ENCODE measurements at regions not wholly inside any gene's neighbourhood (a gene's known extent, or its start where the extent isn't known, plus 50 kb on each side); places are given as distances from the start of the nearest gene placed in this dataset.
"Not testable (repeated sequence)": the region's sequence is repeated elsewhere in the genome, so short reads cannot be mapped to it uniquely, and the experiment has no call there.

DNA sequence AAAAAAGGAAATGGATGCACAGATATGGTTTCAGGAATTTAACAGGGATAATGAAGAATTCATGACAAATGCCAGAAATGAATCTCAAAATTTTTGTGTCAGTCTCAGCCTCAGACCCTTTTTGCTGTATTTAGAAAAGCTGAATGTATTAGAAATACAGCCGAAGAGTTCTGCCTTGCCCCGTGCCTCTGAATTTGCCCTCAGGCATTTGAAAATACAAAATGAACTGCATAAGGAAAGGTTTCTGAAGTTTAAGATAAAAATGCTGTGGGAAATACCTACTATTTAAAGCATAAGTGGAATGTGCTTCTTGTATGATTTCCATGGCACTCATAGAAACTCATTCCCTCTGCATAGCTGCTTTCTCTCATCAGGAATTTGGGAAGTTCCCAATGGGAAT is 1580.6 kb downstream of the DPP10 start:
- Histone ChIP-seq H3K4me2 (ENCODE audit: insufficient read depth, low read length) (no peak overlapping the region), H3K79me2 (ENCODE audit: insufficient read depth, low read length) (no peaks in the 10 kb centered on the region), H3K36me3 (ENCODE audit: insufficient read depth, low read length) (no peaks in the 10 kb centered on the region), H3K4me1 (ENCODE audit: insufficient read depth, low read length) (no peaks in the 10 kb centered on the region), H3K27ac (ENCODE audit: low read length) (no peak overlapping the region), H3K4me3 (ENCODE audit: low read depth in 1 of 2, low read length in 2 of 2) (no peak overlapping the region), H4K20me1 (ENCODE audit: insufficient read depth, low read length) (no peaks in the 10 kb centered on the region), H3K9me3 (ENCODE audit: insufficient read depth, low read length, severe bottlenecking) (no peaks in the 10 kb centered on the region), H2AFZ (ENCODE audit: low read depth, low read length) (no peak overlapping the region), H3K9ac (ENCODE audit: low read depth, low read length) (no peak overlapping the region), H3K27me3 (ENCODE audit: insufficient read depth, low read length, poor library complexity) (no peaks in the 10 kb centered on the region)
- DNase-seq, result no peak
- no peak for ATAC-seq (ENCODE audit: insufficient read depth, low read depth)
- TF ChIP-seq, protein P1, sequence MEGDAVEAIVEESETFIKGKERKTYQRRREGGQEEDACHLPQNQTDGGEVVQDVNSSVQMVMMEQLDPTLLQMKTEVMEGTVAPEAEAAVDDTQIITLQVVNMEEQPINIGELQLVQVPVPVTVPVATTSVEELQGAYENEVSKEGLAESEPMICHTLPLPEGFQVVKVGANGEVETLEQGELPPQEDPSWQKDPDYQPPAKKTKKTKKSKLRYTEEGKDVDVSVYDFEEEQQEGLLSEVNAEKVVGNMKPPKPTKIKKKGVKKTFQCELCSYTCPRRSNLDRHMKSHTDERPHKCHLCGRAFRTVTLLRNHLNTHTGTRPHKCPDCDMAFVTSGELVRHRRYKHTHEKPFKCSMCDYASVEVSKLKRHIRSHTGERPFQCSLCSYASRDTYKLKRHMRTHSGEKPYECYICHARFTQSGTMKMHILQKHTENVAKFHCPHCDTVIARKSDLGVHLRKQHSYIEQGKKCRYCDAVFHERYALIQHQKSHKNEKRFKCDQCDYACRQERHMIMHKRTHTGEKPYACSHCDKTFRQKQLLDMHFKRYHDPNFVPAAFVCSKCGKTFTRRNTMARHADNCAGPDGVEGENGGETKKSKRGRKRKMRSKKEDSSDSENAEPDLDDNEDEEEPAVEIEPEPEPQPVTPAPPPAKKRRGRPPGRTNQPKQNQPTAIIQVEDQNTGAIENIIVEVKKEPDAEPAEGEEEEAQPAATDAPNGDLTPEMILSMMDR (IDR thresholded peaks at IDR 0.05; ENCODE audit: borderline replicate concordance, extremely low read depth, low read length, poor library complexity, severe bottlenecking), result no peak
- TF ChIP-seq EZH2 (IDR thresholded peaks at IDR 0.05; ENCODE audit: borderline replicate concordance, low read depth, low read length, severe bottlenecking), result no peak

DNA sequence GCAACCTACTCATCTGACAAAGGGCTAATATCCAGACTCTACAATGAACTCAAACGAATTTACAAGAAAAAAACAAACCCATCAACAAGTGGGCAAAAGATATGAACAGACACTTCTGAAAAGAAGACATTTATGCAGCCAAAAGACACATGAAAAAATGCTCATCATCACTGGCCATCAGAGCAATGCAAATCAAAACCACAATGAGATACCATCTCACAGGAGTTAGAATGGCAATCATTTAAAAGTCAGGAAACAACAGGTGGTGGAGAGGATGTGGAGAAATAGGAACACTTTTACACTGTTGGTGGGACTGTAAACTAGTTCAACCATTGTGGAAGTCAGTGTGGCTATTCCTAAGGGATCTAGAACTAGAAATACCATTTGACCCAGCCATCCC is 1596.3 kb downstream of the DPP10 start:
- H3K27me3 ChIP-seq (ENCODE audit: insufficient read depth, low read length, poor library complexity); H3K4me1 ChIP-seq (ENCODE audit: insufficient read depth, low read length); H3K4me3 ChIP-seq (ENCODE audit: low read depth in 1 of 2, low read length in 2 of 2); H3K9ac ChIP-seq (ENCODE audit: low read depth, low read length); H3K4me2 ChIP-seq (ENCODE audit: insufficient read depth, low read length); H4K20me1 ChIP-seq (ENCODE audit: insufficient read depth, low read length); H3K27ac ChIP-seq (ENCODE audit: low read length); ATAC-seq (ENCODE audit: insufficient read depth, low read depth); H2AFZ ChIP-seq (ENCODE audit: low read depth, low read length); DNase-seq; H3K79me2 ChIP-seq (ENCODE audit: insufficient read depth, low read length); H3K9me3 ChIP-seq (ENCODE audit: insufficient read depth, low read length, severe bottlenecking); H3K36me3 ChIP-seq (ENCODE audit: insufficient read depth, low read length): not testable (repeated sequence)

DNA sequence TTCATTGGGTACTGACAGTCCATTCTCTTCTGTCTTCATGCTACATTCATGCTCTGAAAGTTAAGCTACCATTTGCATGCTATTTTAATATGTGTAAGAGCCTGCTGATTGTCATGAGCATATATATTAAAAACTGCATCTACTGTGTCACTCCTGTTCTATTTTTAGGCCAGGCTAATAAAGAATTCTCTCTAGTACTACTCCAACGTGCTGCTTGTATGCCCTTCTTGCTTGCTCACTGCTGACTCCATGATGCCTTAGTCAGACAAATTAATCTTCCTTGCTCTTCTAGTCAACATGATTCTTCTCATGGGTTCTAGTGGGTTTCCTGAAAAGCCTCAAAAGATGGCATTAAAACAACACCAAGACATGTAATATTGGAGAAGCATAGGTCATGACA is 1600.1 kb downstream of the DPP10 start:
- Histone ChIP-seq H3K36me3 (ENCODE audit: insufficient read depth, low read length) (no peaks in the 10 kb centered on the region), H3K4me1 (ENCODE audit: insufficient read depth, low read length) (no peaks in the 10 kb centered on the region), H3K27me3 (ENCODE audit: insufficient read depth, low read length, poor library complexity) (no peaks in the 10 kb centered on the region), H3K4me3 (ENCODE audit: low read depth in 1 of 2, low read length in 2 of 2) (no peak overlapping the region), H3K9ac (ENCODE audit: low read depth, low read length) (no peak overlapping the region), H3K27ac (ENCODE audit: low read length) (no peak overlapping the region), H3K79me2 (ENCODE audit: insufficient read depth, low read length) (no peaks in the 10 kb centered on the region), H2AFZ (ENCODE audit: low read depth, low read length) (no peak overlapping the region), H4K20me1 (ENCODE audit: insufficient read depth, low read length) (no peaks in the 10 kb centered on the region), H3K9me3 (ENCODE audit: insufficient read depth, low read length, severe bottlenecking) (no peaks in the 10 kb centered on the region), H3K4me2 (ENCODE audit: insufficient read depth, low read length) (no peak overlapping the region)
- TF ChIP-seq, protein P1 (IDR thresholded peaks at IDR 0.05; ENCODE audit: borderline replicate concordance, extremely low read depth, low read length, poor library complexity, severe bottlenecking), result no peak
- no peak for TF ChIP-seq EZH2 (IDR thresholded peaks at IDR 0.05; ENCODE audit: borderline replicate concordance, low read depth, low read length, severe bottlenecking)
- DNase-seq (no peak), ATAC-seq (ENCODE audit: insufficient read depth, low read depth) (no peak)

DNA sequence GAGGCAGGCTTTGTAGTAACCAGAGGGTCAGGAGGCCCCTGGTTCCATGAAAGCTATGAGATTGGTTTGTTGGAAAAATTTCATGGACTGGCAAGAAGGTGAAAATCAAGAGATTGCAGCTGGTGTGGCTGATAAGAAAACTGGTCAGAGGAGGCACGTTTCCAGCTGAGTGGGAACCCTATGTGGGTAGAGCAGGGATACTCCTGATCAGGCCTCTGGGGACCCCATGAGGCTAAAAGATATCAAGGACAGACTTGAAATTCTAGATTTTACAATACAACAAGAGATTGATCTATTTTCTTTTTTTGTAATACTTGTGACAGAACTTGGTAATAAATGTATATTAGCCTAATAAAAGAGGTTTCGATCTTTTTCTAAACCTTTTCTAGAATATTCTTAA is 1615.1 kb downstream of the DPP10 start:
- ATAC-seq (ENCODE audit: insufficient read depth, low read depth), result no peak
- no peak overlapping the region for H2AFZ ChIP-seq (ENCODE audit: low read depth, low read length)
- no peak for DNase-seq

More for the DNA sequence above, 1615.1 kb downstream of the DPP10 start:
- Histone ChIP-seq H4K20me1 (ENCODE audit: insufficient read depth, low read length) (no peaks in the 10 kb centered on the region), H3K4me3 (ENCODE audit: low read depth in 1 of 2, low read length in 2 of 2) (no peak overlapping the region), H3K36me3 (ENCODE audit: insufficient read depth, low read length) (no peaks in the 10 kb centered on the region), H3K9me3 (ENCODE audit: insufficient read depth, low read length, severe bottlenecking) (no peaks in the 10 kb centered on the region), H3K79me2 (ENCODE audit: insufficient read depth, low read length) (no peaks in the 10 kb centered on the region), H3K4me1 (ENCODE audit: insufficient read depth, low read length) (no peaks in the 10 kb centered on the region), H3K9ac (ENCODE audit: low read depth, low read length) (no peak overlapping the region), H3K27ac (ENCODE audit: low read length) (no peak overlapping the region), H3K4me2 (ENCODE audit: insufficient read depth, low read length) (no peak overlapping the region), H3K27me3 (ENCODE audit: insufficient read depth, low read length, poor library complexity) (no peaks in the 10 kb centered on the region)
- TF ChIP-seq, protein P1 (IDR thresholded peaks at IDR 0.05; ENCODE audit: borderline replicate concordance, extremely low read depth, low read length, poor library complexity, severe bottlenecking), result no peak
- no peak for TF ChIP-seq EZH2 (IDR thresholded peaks at IDR 0.05; ENCODE audit: borderline replicate concordance, low read depth, low read length, severe bottlenecking)

Measured in DND-41 (cell line).